ENCODE measurements at regions not wholly inside any gene's neighbourhood (a gene's known extent, or its start where the extent isn't known, plus 50 kb on each side); places are given as distances from the start of the nearest gene placed in this dataset.

DNA sequence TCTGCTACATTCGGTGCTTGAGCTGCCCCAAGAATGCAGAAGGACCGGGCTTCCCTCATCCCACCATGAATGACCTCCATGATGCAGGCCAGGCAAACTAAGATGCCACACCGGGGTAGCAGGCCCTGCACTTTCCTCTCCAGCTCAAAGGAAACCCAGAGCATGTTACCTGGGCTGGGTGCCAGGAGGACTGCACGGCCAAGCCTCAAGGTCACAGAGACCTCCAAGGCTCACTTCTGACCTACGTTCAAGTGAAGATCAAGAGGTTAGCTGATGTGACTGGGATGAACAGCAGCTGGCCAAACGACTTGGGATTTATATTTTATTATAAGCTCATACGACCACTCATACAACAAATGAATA is 501.8 kb downstream of the CD83 start:
- TF ChIP-seq CTCF (IDR thresholded peaks at IDR 0.05; ENCODE audit: low read depth, low read length, poor library complexity, severe bottlenecking), result no peak
- TF ChIP-seq EZH2phosphoT487 (IDR thresholded peaks at IDR 0.05; ENCODE audit: borderline replicate concordance, low read length), result no peak
